Nephron (organoid): ENCODE measurements at regions not wholly inside any gene's neighbourhood (a gene's known extent, or its start where the extent isn't known, plus 50 kb on each side); places are given as distances from the start of the nearest gene placed in this dataset.
A peak's percentile ranks its signal among the peaks of the same experiment; 100 is the strongest.
"Not testable (repeated sequence)": the region's sequence is repeated elsewhere in the genome, so short reads cannot be mapped to it uniquely, and the experiment has no call there.

Experiments
- H3K27ac Mint-ChIP-seq, 3 experiments: 2 replicates each; pipeline ENCODE4 v1.8.0; 2020; ENCODE audit warnings: mixed read lengths in 3 of 3, mild to moderate bottlenecking in 2 of 3, moderate library complexity in 1 of 3
- H3K27me3 Mint-ChIP-seq: 2 replicates; pipeline ENCODE4 v1.8.0; 2021; ENCODE audit warnings: low read depth, mild to moderate bottlenecking, moderate library complexity, mixed read lengths
- H3K36me3 Mint-ChIP-seq: 2 replicates; pipeline ENCODE4 v1.8.0; 2020; ENCODE audit warnings: low read depth, mixed read lengths
- H3K4me1 Mint-ChIP-seq: 2 replicates; pipeline ENCODE4 v1.8.0; 2020; ENCODE audit warnings: mixed read lengths
- H3K4me3 Mint-ChIP-seq, 3 experiments: 2 replicates each; pipeline ENCODE4 v1.8.0; 2020; ENCODE audit warnings: mild to moderate bottlenecking in 3 of 3, mixed read lengths in 3 of 3, moderate library complexity in 2 of 3
- H3K9me3 Mint-ChIP-seq: 2 replicates; pipeline ENCODE4 v1.8.0; 2020; ENCODE audit warnings: mixed read lengths
- TF ChIP-seq, protein P1 (sequence below), 3 experiments: fragments of 200-600 bp; sonication (generic); IDR thresholded peaks; one replicate each; pipeline ENCODE4 v1.5.0; 2021; ENCODE audit warnings: antibody characterized with exemption in 3 of 3; ENCODE audit not compliant: unreplicated experiment in 3 of 3

DNA sequence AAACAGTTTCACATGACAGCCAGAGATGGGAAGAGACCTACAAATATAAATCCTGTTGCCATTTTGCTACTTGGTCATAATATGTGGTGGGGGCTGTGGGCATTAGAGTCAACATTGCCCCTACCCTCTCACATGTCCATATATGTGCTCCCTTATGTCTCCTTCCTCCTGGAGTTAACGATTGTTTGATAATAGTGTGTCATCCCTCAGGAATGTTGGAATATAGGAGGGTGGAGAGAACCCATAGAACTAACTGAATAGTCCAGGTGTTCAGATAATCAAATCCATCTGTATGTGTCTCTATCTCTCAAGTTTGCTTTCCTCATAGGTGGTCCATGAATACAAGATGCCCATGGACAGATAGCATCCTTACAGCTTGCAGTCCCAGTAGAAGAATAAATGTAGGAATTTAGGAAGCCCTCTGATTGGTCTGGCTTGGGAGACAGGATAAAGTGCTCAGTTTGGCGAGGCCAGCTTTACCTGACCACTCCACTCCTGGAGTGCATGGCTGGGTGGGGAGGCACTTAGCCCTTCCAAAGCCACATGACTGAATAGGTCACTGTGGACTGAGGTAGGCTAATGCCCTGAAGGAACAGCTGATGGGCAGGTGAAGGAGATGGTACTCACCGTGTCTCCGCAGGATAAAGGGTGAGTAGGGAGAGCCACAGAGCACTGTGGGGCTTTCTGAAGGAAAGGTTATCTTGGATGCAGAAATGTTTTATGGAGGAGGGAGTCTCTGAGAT lies 166.9 kb downstream of the CDCA7 start:
- Mint-ChIP-seq H3K9me3 (peaks cover 16% of the 10 kb centered on the region), H3K27ac (no peak overlapping the region), H3K27me3 (no peaks in the 10 kb centered on the region), H3K4me3 (no peak overlapping the region), H3K36me3 (no peaks in the 10 kb centered on the region), H3K4me1 (peaks cover 11% of the 10 kb centered on the region)
- TF ChIP-seq, protein P1, sequence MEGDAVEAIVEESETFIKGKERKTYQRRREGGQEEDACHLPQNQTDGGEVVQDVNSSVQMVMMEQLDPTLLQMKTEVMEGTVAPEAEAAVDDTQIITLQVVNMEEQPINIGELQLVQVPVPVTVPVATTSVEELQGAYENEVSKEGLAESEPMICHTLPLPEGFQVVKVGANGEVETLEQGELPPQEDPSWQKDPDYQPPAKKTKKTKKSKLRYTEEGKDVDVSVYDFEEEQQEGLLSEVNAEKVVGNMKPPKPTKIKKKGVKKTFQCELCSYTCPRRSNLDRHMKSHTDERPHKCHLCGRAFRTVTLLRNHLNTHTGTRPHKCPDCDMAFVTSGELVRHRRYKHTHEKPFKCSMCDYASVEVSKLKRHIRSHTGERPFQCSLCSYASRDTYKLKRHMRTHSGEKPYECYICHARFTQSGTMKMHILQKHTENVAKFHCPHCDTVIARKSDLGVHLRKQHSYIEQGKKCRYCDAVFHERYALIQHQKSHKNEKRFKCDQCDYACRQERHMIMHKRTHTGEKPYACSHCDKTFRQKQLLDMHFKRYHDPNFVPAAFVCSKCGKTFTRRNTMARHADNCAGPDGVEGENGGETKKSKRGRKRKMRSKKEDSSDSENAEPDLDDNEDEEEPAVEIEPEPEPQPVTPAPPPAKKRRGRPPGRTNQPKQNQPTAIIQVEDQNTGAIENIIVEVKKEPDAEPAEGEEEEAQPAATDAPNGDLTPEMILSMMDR (IDR thresholded peaks at IDR 0.05; ENCODE audit: unreplicated experiment in 3 of 3), result no peak

DNA sequence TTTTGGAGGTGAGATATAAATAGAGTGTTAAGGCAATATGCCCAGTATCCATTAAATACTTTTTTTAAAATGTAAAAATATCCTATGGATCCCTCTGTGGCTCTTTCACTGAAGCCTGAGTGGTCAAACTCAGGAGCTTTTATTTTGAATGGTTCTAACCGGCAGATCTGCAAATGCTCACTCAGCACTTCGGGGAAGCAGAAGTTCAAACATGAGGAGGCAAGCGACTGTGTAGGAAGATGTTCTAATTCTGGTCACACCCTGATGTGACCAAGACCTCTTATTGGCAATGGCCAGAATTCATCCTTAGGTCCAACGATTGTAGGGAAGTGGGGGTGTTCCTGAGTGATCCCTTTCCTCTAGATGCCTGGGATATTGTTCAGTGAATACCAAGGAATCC lies 168.8 kb downstream of the CDCA7 start:
- H3K4me3 Mint-ChIP-seq, result no peak overlapping the region
- H3K9me3 Mint-ChIP-seq, result peaks cover 7% of the 10 kb centered on the region
- TF ChIP-seq, protein P1 (IDR thresholded peaks at IDR 0.05; ENCODE audit: unreplicated experiment in 3 of 3), result no peak
- peaks cover 11% of the 10 kb centered on the region for H3K4me1 Mint-ChIP-seq
- peak overlapping the region in 1 of 3 experiments; percentile 9 for H3K27ac Mint-ChIP-seq
- no peaks in the 10 kb centered on the region for H3K36me3 Mint-ChIP-seq
- no peaks in the 10 kb centered on the region for H3K27me3 Mint-ChIP-seq

DNA sequence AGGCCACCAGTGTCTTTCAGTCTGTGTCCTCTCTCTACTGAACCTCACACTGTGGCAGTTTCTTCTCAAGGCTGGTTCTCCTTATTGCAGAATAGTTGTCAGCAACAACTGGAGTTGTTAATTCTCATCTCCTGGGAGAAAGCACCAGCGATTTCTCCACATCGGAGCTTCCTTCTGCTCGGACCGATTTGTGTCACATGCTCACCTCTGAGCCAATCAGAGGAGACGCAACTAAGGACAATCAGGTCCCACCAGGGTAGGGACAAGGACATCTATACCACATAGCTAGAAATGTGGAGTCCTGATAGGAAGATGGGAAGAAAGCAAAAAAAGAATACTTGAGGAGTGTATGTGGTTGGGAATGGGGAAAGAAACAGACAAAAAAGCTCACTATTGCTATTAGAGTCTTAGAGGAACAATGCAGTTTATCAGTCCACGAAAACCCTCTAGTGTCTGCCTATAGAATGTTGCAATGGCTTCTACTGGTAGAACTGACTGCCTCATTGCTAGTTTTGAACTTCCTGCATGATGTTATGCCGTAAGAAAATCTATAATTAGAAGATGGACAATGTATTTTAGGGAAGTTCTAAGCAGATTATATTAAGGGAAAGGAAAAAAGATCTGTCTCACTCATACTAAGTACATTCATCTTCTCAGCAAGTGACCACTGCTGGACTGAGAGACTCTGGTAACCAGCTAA lies 169.7 kb downstream of the CDCA7 start:
- H3K4me1 Mint-ChIP-seq, result peaks cover 11% of the 10 kb centered on the region
- no peak overlapping the region for H3K27ac Mint-ChIP-seq
- no peak overlapping the region for H3K4me3 Mint-ChIP-seq
- H3K36me3 Mint-ChIP-seq, result no peaks in the 10 kb centered on the region
- peaks cover 3% of the 10 kb centered on the region for H3K9me3 Mint-ChIP-seq
- TF ChIP-seq, protein P1 (IDR thresholded peaks at IDR 0.05; ENCODE audit: unreplicated experiment in 3 of 3), result no peak
- no peaks in the 10 kb centered on the region for H3K27me3 Mint-ChIP-seq

DNA sequence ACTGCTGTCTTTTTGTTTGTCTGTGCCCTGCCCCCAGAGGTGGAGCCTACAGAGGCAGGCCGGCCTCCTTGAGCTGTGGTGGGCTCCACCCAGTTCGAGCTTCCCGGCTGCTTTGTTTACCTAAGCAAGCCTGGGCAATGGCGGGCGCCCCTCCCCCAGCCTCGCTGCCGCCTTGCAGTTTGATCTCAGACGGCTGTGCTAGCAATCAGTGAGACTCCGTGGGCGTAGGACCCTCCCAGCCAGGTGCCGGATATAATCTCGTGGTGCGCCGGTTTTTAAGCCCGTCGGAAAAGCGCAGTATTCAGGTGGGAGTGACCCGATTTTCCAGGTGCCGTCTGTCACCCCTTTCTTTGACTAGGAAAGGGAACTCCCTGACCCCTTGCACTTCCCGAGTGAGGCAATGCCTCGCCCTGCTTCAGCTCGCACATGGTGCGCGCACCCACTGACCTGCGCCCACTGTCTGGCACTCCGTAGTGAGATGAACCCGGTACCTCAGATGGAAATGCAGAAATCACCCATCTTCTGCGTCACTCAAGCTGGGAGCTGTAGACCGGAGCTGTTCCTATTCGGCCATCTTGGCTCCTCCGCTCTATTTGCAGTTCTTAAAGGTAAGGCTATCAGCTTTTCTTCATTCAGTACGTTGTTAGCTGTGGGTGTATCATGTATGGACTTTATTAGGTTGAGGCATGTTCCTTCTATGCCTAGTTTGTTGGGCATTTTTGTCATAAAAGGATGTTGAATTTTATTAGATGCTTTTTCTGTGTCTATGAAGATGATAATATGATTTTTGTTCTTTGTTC lies 178.3 kb downstream of the CDCA7 start:
- H3K4me1 Mint-ChIP-seq, H3K36me3 Mint-ChIP-seq, H3K27ac Mint-ChIP-seq, H3K27me3 Mint-ChIP-seq, H3K4me3 Mint-ChIP-seq: not testable (repeated sequence)
- H3K9me3 Mint-ChIP-seq, result peaks cover 27% of the 10 kb centered on the region

DNA sequence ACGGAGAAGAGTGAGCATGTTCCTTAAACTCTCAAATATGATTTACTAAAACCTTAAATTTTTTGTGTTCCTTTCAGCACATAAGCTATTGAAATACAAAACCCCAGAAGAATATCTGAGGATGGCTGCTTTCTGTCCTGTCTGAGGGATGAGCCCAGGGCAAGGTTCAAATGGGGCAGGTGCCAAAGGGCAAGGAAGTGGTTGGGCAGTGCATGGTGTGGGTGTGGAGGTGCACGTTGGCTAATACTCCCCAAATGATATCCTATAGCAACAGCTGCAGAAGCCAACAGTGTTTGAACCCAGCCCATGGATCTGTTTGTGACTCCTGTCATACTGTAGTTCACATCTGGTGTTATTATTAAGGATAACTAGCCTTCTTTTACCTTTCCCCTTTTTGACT lies 183.0 kb downstream of the CDCA7 start:
- TF ChIP-seq, protein P1 (IDR thresholded peaks at IDR 0.05; ENCODE audit: unreplicated experiment in 3 of 3), result no peak
- Mint-ChIP-seq H3K27ac (no peak overlapping the region), H3K4me3 (no peak overlapping the region), H3K36me3 (no peaks in the 10 kb centered on the region), H3K4me1 (no peaks in the 10 kb centered on the region), H3K9me3 (peaks cover 27% of the 10 kb centered on the region), H3K27me3 (peaks cover 4% of the 10 kb centered on the region)

DNA sequence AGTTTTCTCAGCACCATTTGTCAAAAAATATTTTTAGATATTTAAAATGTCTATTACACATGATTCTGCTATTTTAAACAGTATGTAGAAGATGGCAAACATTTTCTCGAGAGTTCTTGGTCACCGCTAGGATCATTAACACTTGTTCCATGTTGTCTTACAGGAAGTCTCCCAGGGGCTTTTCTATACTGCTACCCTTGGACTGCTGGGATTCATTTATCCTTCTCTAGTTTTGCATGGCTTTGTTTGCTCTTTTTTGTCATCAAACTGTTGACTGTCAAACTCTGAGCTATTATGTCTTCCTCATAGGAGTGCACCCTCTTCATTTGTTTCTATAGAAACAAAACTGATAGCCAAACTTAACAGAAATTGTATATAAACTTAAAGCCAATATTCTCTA lies 184.9 kb downstream of the CDCA7 start:
- H3K4me3 Mint-ChIP-seq, result no peak overlapping the region
- H3K27me3 Mint-ChIP-seq, result peaks cover 4% of the 10 kb centered on the region
- H3K27ac Mint-ChIP-seq, result no peak overlapping the region

More for the DNA sequence above, 184.9 kb downstream of the CDCA7 start:
- TF ChIP-seq, protein P1 (IDR thresholded peaks at IDR 0.05; ENCODE audit: unreplicated experiment in 3 of 3), result no peak
- Mint-ChIP-seq H3K4me1 (no peaks in the 10 kb centered on the region), H3K36me3 (no peaks in the 10 kb centered on the region), H3K9me3 (peaks cover 11% of the 10 kb centered on the region)
